CD14-positive monocyte (primary cell): ENCODE measurements at regions not wholly inside any gene's neighbourhood (a gene's known extent, or its start where the extent isn't known, plus 50 kb on each side); places are given as distances from the start of the nearest gene placed in this dataset.

Experiments
- DNase-seq, 3 donors: peaks; one replicate each; pipeline ENCODE4 v3.0.0-alpha.2; 2011 to 2022
- H2AFZ ChIP-seq: 2 replicates; pipeline ENCODE4 v1.6.0; 2012; ENCODE audit warnings: mild to moderate bottlenecking, low read depth, low read length, inconsistent platforms; ENCODE audit not compliant: insufficient read depth, poor library complexity, severe bottlenecking
- H3K27ac ChIP-seq, 2 donors: 1 replicate in 1 of 2; 2 replicates in 1 of 2; pipeline ENCODE4 v1.5.1; 2012 to 2013; ENCODE audit warnings: low read length in 2 of 2, control low read depth in 1 of 2, inconsistent platforms in 1 of 2, low read depth in 1 of 2, mild to moderate bottlenecking in 1 of 2
- H3K27me3 ChIP-seq, 2 donors: one replicate each; pipeline versions ENCODE4 v1.6.0 to v1.6.1; 2011 to 2013; ENCODE audit warnings: low read length in 2 of 2; ENCODE audit not compliant: control insufficient read depth in 2 of 2, insufficient read depth in 2 of 2
- H3K36me3 ChIP-seq, 2 donors: replicated peaks in 1 of 2; 1 replicate in 1 of 2; 2 replicates in 1 of 2; pipeline versions ENCODE4 v1.5.1 to v1.6.1; 2012 to 2013; ENCODE audit warnings: low read length in 2 of 2, control low read depth in 1 of 2, inconsistent platforms in 1 of 2, mild to moderate bottlenecking in 1 of 2; ENCODE audit not compliant: insufficient read depth in 2 of 2, control insufficient read depth in 1 of 2
- H3K4me1 ChIP-seq, 2 donors: 1 replicate in 1 of 2; 2 replicates in 1 of 2; pipeline versions ENCODE4 v1.5.1 to v1.6.1; 2012 to 2013; ENCODE audit warnings: low read length in 2 of 2, control low read depth in 1 of 2, inconsistent platforms in 1 of 2, mild to moderate bottlenecking in 1 of 2, moderate library complexity in 1 of 2; ENCODE audit not compliant: insufficient read depth in 2 of 2, control insufficient read depth in 1 of 2
- H3K4me2 ChIP-seq: replicated peaks from 2 replicates; pipeline ENCODE3; 2012; ENCODE audit warnings: low read length, moderate library complexity, mild to moderate bottlenecking; ENCODE audit not compliant: poor library complexity, severe bottlenecking; ENCODE audit errors: extremely low read depth
- H3K4me3 ChIP-seq, 3 experiments: fragments of 200-600 bp in 1 of 3; sonication (generic) in 1 of 3; replicated peaks in 1 of 3; 1 replicate in 2 of 3; 2 replicates in 1 of 3; pipeline ENCODE4 v1.5.1; 2011 to 2013; ENCODE audit warnings: low read length in 3 of 3, mild to moderate bottlenecking in 3 of 3, control low read depth in 2 of 3, low read depth in 2 of 3, inconsistent platforms in 1 of 3, moderate library complexity in 1 of 3
- H3K79me2 ChIP-seq: 2 replicates; pipeline ENCODE4 v1.6.0; 2012; ENCODE audit warnings: mild to moderate bottlenecking, control low read depth, inconsistent platforms, low read length, moderate library complexity; ENCODE audit not compliant: insufficient read depth
- H3K9ac ChIP-seq: 2 replicates; pipeline ENCODE4 v1.6.0; 2017; ENCODE audit warnings: low read length, mild to moderate bottlenecking; ENCODE audit not compliant: insufficient read depth, poor library complexity, severe bottlenecking
- H3K9me3 ChIP-seq, 2 donors: replicated peaks in 1 of 2; 1 replicate in 1 of 2; 2 replicates in 1 of 2; pipeline versions ENCODE4 v1.5.1 to v1.6.1; 2012 to 2013; ENCODE audit warnings: low read length in 2 of 2, control low read depth in 1 of 2; ENCODE audit not compliant: control insufficient read depth in 1 of 2, insufficient read depth in 1 of 2
- H4K20me1 ChIP-seq: 2 replicates; pipeline ENCODE4 v1.6.0; 2012; ENCODE audit warnings: mild to moderate bottlenecking, low read length, control low read depth, moderate library complexity; ENCODE audit not compliant: insufficient read depth
- H3K27ac Mint-ChIP-seq, 7 donors: one replicate each; pipeline ENCODE4 v1.8.0; 2020; ENCODE audit warnings: mild to moderate bottlenecking in 7 of 7, mixed read lengths in 7 of 7, moderate library complexity in 6 of 7, inconsistent platforms in 2 of 7
- H3K27me3 Mint-ChIP-seq, 3 donors: one replicate each; pipeline ENCODE4 v1.8.0; 2021 to 2022; ENCODE audit warnings: low read depth in 3 of 3, mild to moderate bottlenecking in 3 of 3, mixed read lengths in 3 of 3, moderate library complexity in 3 of 3, inconsistent platforms in 1 of 3
- H3K36me3 Mint-ChIP-seq, 2 donors: one replicate each; pipeline ENCODE4 v1.8.0; 2020; ENCODE audit warnings: mixed read lengths in 2 of 2, inconsistent platforms in 1 of 2, mild to moderate bottlenecking in 1 of 2
- H3K4me1 Mint-ChIP-seq: one replicate; pipeline ENCODE4 v1.8.0; 2020; ENCODE audit warnings: mild to moderate bottlenecking, mixed read lengths
- H3K4me3 Mint-ChIP-seq, 2 donors: one replicate each; pipeline ENCODE4 v1.8.0; 2020; ENCODE audit warnings: mild to moderate bottlenecking in 2 of 2, mixed read lengths in 2 of 2, moderate library complexity in 1 of 2
- H3K9me3 Mint-ChIP-seq, 7 donors: one replicate each; pipeline ENCODE4 v1.8.0; 2020 to 2022; ENCODE audit warnings: mixed read lengths in 7 of 7, mild to moderate bottlenecking in 6 of 7, moderate library complexity in 6 of 7, inconsistent platforms in 2 of 7
- WGBS: methylation state at CpG from one replicate; pipeline ENCODE4 v1.1.5; 2013; ENCODE audit warnings: missing lambda C conversion rate; ENCODE audit not compliant: insufficient coverage; 5-methylcytosine and 5-hydroxymethylcytosine counted together
- intact Hi-C, 2 donors: fragments of 100-400 bp; cut with micrococcal nuclease; formaldehyde crosslinking; loops; one replicate each; pipeline versions ENCODE4 v1.15.0 to v1.15.1; 2023
- TF ChIP-seq, protein P1 (sequence below): fragments of 200-600 bp; IDR thresholded peaks from one replicate; pipeline ENCODE4 v1.8.0; 2022; ENCODE audit warnings: antibody characterized with exemption, mild to moderate bottlenecking

DNA sequence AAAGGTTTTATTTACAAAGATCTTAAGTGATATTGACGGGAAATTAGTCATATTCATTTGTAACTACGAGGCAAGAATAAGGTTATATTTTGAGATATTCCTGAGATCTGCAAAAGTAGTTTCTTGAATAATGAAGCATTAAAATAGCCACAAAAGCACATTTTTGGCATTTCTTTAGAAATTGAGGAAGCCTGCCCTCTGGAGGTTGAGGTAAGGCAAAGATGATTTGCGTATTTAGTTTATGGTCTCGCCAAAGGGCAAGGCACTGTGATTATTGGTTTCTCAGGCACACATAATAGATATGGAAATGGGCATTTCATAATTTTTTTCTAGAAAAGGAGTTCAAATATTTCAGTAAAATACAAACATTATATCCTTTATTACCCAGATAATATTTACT lies 143.7 kb upstream of the RPRM start:
- peaks cover 7 to 10% of the 10 kb centered on the region in 2 donors for H3K9me3 ChIP-seq
- H3K4me1 ChIP-seq = no peaks in the 10 kb centered on the region
- WGBS = no CpG with 5 or more reads among the region's 4 CpGs
- H3K4me2 ChIP-seq = no peak overlapping the region
- peaks cover 0 to 2% (median 0%) of the 10 kb centered on the region in 3 donors for H3K27me3 Mint-ChIP-seq
- no peak overlapping the region for H3K4me3 ChIP-seq
- no peak overlapping the region for H3K27ac Mint-ChIP-seq
- H3K4me1 Mint-ChIP-seq = no peaks in the 10 kb centered on the region
- H3K27me3 ChIP-seq = no peaks in the 10 kb centered on the region
- DNase-seq = no peak
- H2AFZ ChIP-seq = no peak overlapping the region
- no peak overlapping the region for H3K27ac ChIP-seq
- no peaks in the 10 kb centered on the region for H4K20me1 ChIP-seq
- no peak overlapping the region for H3K9ac ChIP-seq
- H3K4me3 Mint-ChIP-seq = no peak overlapping the region
- intact Hi-C loops = no loop called here
- TF ChIP-seq, protein P1, sequence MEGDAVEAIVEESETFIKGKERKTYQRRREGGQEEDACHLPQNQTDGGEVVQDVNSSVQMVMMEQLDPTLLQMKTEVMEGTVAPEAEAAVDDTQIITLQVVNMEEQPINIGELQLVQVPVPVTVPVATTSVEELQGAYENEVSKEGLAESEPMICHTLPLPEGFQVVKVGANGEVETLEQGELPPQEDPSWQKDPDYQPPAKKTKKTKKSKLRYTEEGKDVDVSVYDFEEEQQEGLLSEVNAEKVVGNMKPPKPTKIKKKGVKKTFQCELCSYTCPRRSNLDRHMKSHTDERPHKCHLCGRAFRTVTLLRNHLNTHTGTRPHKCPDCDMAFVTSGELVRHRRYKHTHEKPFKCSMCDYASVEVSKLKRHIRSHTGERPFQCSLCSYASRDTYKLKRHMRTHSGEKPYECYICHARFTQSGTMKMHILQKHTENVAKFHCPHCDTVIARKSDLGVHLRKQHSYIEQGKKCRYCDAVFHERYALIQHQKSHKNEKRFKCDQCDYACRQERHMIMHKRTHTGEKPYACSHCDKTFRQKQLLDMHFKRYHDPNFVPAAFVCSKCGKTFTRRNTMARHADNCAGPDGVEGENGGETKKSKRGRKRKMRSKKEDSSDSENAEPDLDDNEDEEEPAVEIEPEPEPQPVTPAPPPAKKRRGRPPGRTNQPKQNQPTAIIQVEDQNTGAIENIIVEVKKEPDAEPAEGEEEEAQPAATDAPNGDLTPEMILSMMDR = no peak
- H3K36me3 Mint-ChIP-seq = no peaks in the 10 kb centered on the region
- H3K36me3 ChIP-seq = no peaks in the 10 kb centered on the region
- H3K9me3 Mint-ChIP-seq = peaks cover 2 to 8% (median 6%) of the 10 kb centered on the region in 7 donors
- no peaks in the 10 kb centered on the region for H3K79me2 ChIP-seq

DNA sequence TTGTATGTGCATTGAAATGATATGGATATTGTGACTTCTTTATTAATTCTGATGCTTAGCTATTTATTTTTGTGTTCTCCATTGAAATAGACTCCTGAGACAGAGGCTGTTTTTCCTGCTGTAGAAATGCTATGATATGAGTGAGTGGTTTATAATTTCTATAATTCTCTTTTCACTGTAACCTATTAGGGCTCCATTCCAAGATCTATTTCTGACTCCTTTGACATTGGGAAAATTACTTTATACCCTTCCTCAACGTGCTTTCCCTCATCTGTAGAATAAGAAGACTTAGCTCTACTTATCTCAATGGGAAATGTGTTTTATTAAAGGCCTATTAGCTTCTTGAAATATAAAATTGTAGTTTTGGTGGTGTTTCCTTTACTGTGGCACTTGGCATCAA lies 144.5 kb upstream of the RPRM start:
- no peak overlapping the region for H3K9ac ChIP-seq
- H3K27ac Mint-ChIP-seq = no peak overlapping the region
- no peaks in the 10 kb centered on the region for H4K20me1 ChIP-seq
- H3K36me3 Mint-ChIP-seq = no peaks in the 10 kb centered on the region
- DNase-seq = no peak
- H3K9me3 Mint-ChIP-seq = peaks cover 2 to 8% (median 4%) of the 10 kb centered on the region in 7 donors
- no peak overlapping the region for H3K27ac ChIP-seq
- no peak overlapping the region for H3K4me3 ChIP-seq
- H3K4me2 ChIP-seq = no peak overlapping the region
- H3K4me1 Mint-ChIP-seq = no peaks in the 10 kb centered on the region
- no peaks in the 10 kb centered on the region for H3K27me3 ChIP-seq
- no CpG with 5 or more reads among the region's 1 CpG for WGBS
- TF ChIP-seq, protein P1 = no peak
- H3K79me2 ChIP-seq = no peaks in the 10 kb centered on the region
- no peak overlapping the region for H3K4me3 Mint-ChIP-seq
- no peaks in the 10 kb centered on the region for H3K4me1 ChIP-seq
- H3K9me3 ChIP-seq = peaks cover 7 to 10% of the 10 kb centered on the region in 2 donors
- H3K27me3 Mint-ChIP-seq = peaks cover 0 to 2% (median 0%) of the 10 kb centered on the region in 3 donors
- intact Hi-C loops = no loop called here
- no peak overlapping the region for H2AFZ ChIP-seq
- H3K36me3 ChIP-seq = no peaks in the 10 kb centered on the region
